ENCODE measurements at regions not wholly inside any gene's neighbourhood (a gene's known extent, or its start where the extent isn't known, plus 50 kb on each side); places are given as distances from the start of the nearest gene placed in this dataset.

- TF ChIP-seq CTCF (conservative IDR thresholded peaks at IDR 0.05), result no peak
- TF ChIP-seq ZFX (IDR thresholded peaks at IDR 0.05), result no peak
Observed at GRCh38 chr7:142422621-142423020, 164.8 kb upstream of the PRSS58 start.
